ENCODE measurements at regions not wholly inside any gene's neighbourhood (a gene's known extent, or its start where the extent isn't known, plus 50 kb on each side); places are given as distances from the start of the nearest gene placed in this dataset.

GRCh38 chr22:34696557-34696956 is 369.4 kb upstream of the ISX start:
- Histone ChIP-seq H3K27ac (no peak overlapping the region), H3K9me3 (no peaks in the 10 kb centered on the region), H3K4me1 (no peaks in the 10 kb centered on the region), H3K27me3 (peaks cover 0 to 27% (median 0%) of the 10 kb centered on the region in 9 donors), H3K4me3 (no peak overlapping the region), H3K36me3 (no peaks in the 10 kb centered on the region)
- DNase-seq (no peak), ATAC-seq (no peak)
- no peak for TF ChIP-seq POLR2A (IDR thresholded peaks at IDR 0.05)
- TF ChIP-seq CTCF (IDR thresholded peaks at IDR 0.05), result no peak
- intact Hi-C loops (cut with DNase I), result no loop called here
- 7 to 20% (median 19%) methylated on average over 2 of the region's 2 CpGs for WGBS, 4 donors

DNA sequence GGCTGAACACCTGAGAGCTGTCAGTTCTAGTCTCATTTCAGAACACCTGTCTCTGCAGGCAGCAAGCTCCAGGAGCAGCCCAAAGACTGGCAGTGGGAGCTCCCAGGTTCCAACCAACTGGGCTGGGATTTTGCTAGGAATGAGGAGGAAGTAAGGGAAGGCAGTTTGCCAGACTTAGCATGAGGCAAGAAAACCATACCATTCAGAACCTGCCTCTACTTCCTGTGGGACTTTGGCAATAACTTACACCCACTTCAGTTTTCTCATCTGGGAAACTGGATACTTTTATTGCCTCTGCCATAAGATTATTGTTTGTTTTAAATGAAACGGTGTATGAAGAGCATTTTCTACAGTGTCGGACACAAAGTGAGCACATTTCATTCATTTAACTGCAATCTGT is 363.7 kb upstream of the ISX start:
- Histone ChIP-seq H3K9me3 (peaks cover 0 to 4% (median 0%) of the 10 kb centered on the region in 12 donors), H3K36me3 (no peaks in the 10 kb centered on the region), H3K4me3 (no peak overlapping the region), H3K4me1 (no peaks in the 10 kb centered on the region), H3K27me3 (peaks cover 0 to 27% (median 0%) of the 10 kb centered on the region in 9 donors), H3K27ac (no peak overlapping the region)
- WGBS, 4 donors, result 88 to 90% (median 89%) methylated on average over 2 of the region's 2 CpGs
- TF ChIP-seq POLR2A (IDR thresholded peaks at IDR 0.05) (no peak), CTCF (IDR thresholded peaks at IDR 0.05) (no peak)
- DNase-seq, result no peak
- ATAC-seq, result no peak
- intact Hi-C loops (cut with DNase I), result no loop called here

GRCh38 chr22:34709641-34710040 is 356.3 kb upstream of the ISX start:
- TF ChIP-seq CTCF (IDR thresholded peaks at IDR 0.05), result no peak
- no peak for TF ChIP-seq POLR2A (IDR thresholded peaks at IDR 0.05)
- 88 to 95% (median 90%) methylated on average over 2 of the region's 2 CpGs for WGBS, 4 donors
- Histone ChIP-seq H3K36me3 (no peaks in the 10 kb centered on the region), H3K27ac (no peak overlapping the region), H3K4me1 (no peaks in the 10 kb centered on the region), H3K4me3 (no peak overlapping the region), H3K27me3 (peaks cover 0 to 5% (median 0%) of the 10 kb centered on the region in 9 donors), H3K9me3 (peaks cover 0 to 4% (median 0%) of the 10 kb centered on the region in 12 donors)
- DNase-seq (no peak), ATAC-seq (no peak)
- intact Hi-C loops (cut with DNase I), result no loop called here

GRCh38 chr22:34722901-34723300 is 343.1 kb upstream of the ISX start:
- 47 to 63% (median 55%) methylated on average over 2 of the region's 2 CpGs for WGBS, 4 donors
- Histone ChIP-seq H3K9me3 (peaks cover 0 to 35% (median 20%) of the 10 kb centered on the region in 12 donors), H3K4me3 (no peak overlapping the region), H3K27ac (no peak overlapping the region), H3K36me3 (no peaks in the 10 kb centered on the region), H3K27me3 (peaks cover 0 to 4% (median 0%) of the 10 kb centered on the region in 9 donors), H3K4me1 (no peaks in the 10 kb centered on the region)
- TF ChIP-seq CTCF (IDR thresholded peaks at IDR 0.05) (no peak), POLR2A (IDR thresholded peaks at IDR 0.05) (no peak)
- ATAC-seq, result no peak
- intact Hi-C loops (cut with DNase I), result no loop called here
- no peak for DNase-seq

Data from heart left ventricle (tissue), 16 donors.